ENCODE measurements at regions not wholly inside any gene's neighbourhood (a gene's known extent, or its start where the extent isn't known, plus 50 kb on each side); places are given as distances from the start of the nearest gene placed in this dataset.
"Not testable (repeated sequence)": the region's sequence is repeated elsewhere in the genome, so short reads cannot be mapped to it uniquely, and the experiment has no call there.

- DNase-seq = no peak
Measured at GRCh38 chr3:170712336-170712735, 126.5 kb upstream of the SLC7A14 start.

GRCh38 chr3:170711786-170712185 is 125.9 kb upstream of the SLC7A14 start:
- no peak for DNase-seq

- DNase-seq = no peak
Measured at GRCh38 chr3:170709046-170709445, 123.2 kb upstream of the SLC7A14 start.

GRCh38 chr3:170707899-170708298 is 122.0 kb upstream of the SLC7A14 start:
- no peak for DNase-seq

GRCh38 chr3:170705131-170705530 is 119.3 kb upstream of the SLC7A14 start:
- no peak for DNase-seq

- no peak for DNase-seq
Measured at GRCh38 chr3:170703121-170703588, 117.3 kb upstream of the SLC7A14 start.

- DNase-seq = no peak
Measured at GRCh38 chr3:170701696-170702678, 116.1 kb upstream of the SLC7A14 start.

- DNase-seq = no peak
Measured at GRCh38 chr3:170700054-170700404, 114.2 kb upstream of the SLC7A14 start.

- peak in 1 of 56 donors; percentile 16 for DNase-seq
Measured at GRCh38 chr3:170699158-170700053, 113.5 kb upstream of the SLC7A14 start.

GRCh38 chr3:170697908-170698307 is 112.0 kb upstream of the SLC7A14 start:
- DNase-seq = no peak

GRCh38 chr3:170697131-170697530 is 111.3 kb upstream of the SLC7A14 start:
- no peak for DNase-seq

- DNase-seq = no peak
Measured at GRCh38 chr3:170695486-170696064, 109.7 kb upstream of the SLC7A14 start.

- DNase-seq = no peak
Measured at GRCh38 chr3:170692720-170693119, 106.8 kb upstream of the SLC7A14 start.

- no peak for DNase-seq
Measured at GRCh38 chr3:170690661-170690981, 104.7 kb upstream of the SLC7A14 start.

- peak in 48 of 56 donors; percentile 1 to 83 (median 42) for DNase-seq
Measured at GRCh38 chr3:170689893-170690660, 104.2 kb upstream of the SLC7A14 start.

GRCh38 chr3:170689296-170689829 is 103.5 kb upstream of the SLC7A14 start:
- no peak for DNase-seq

- DNase-seq = not testable (repeated sequence)
Measured at GRCh38 chr3:170688222-170688621, 102.3 kb upstream of the SLC7A14 start.

- no peak for DNase-seq
Measured at GRCh38 chr3:170680593-170680992, 94.7 kb upstream of the SLC7A14 start.

GRCh38 chr3:170679190-170679589 is 93.3 kb upstream of the SLC7A14 start:
- no peak for DNase-seq

- DNase-seq = no peak
Measured at GRCh38 chr3:170670504-170670903, 84.6 kb upstream of the SLC7A14 start.

- not testable (repeated sequence) for DNase-seq
Measured at GRCh38 chr3:170662986-170663385, 77.1 kb upstream of the SLC7A14 start.
